ENCODE measurements at regions not wholly inside any gene's neighbourhood (a gene's known extent, or its start where the extent isn't known, plus 50 kb on each side); places are given as distances from the start of the nearest gene placed in this dataset.

GRCh38 chr3:189507856-189508255, 123.3 kb upstream of the TP63 start (continued):
- TF ChIP-seq USF1 (IDR thresholded peaks at IDR 0.05; ENCODE audit: borderline replicate concordance, extremely low read length, insufficient read depth, low read depth, low read length), result no peak
- no peak for TF ChIP-seq BHLHE40 (IDR thresholded peaks at IDR 0.05; ENCODE audit: borderline replicate concordance in 1 of 2, low read depth in 2 of 2, low read length in 1 of 2)
- TF ChIP-seq FOXM1 (IDR thresholded peaks at IDR 0.05; ENCODE audit: low read depth, low read length), result no peak
- peak; percentile 96 for TF ChIP-seq RUNX3 (IDR thresholded peaks at IDR 0.05; ENCODE audit: low read length)
- peak in 1 of 2 experiments; percentile 26; a peak in 1 of 4 replicates for TF ChIP-seq EP300 (IDR thresholded peaks at IDR 0.05; ENCODE audit: borderline replicate concordance in 1 of 2, control insufficient read depth in 1 of 2, low read depth in 2 of 2, low read length in 2 of 2)
- TF ChIP-seq MEF2B (IDR thresholded peaks at IDR 0.05; ENCODE audit: partially characterized antibody, poor library complexity, severe bottlenecking), result no peak
- TF ChIP-seq SPI1 (IDR thresholded peaks at IDR 0.05; ENCODE audit: borderline replicate concordance, insufficient read depth, low read depth, low read length), result 0 out of 2 replicates have a peak, but pooled peaks have one; percentile 7
- TF ChIP-seq ETV6 (conservative IDR thresholded peaks at IDR 0.05 in 1 of 2, IDR thresholded peaks at IDR 0.05 in 1 of 2; ENCODE audit: borderline replicate concordance in 1 of 2, low read depth in 1 of 2), result no peak
- TF ChIP-seq RFX5 (IDR thresholded peaks at IDR 0.05; ENCODE audit: low read depth, low read length), result no peak
- TF ChIP-seq IRF4 (IDR thresholded peaks at IDR 0.05; ENCODE audit: low read depth, low read length), result no peak
- no peak for TF ChIP-seq EGR1 (IDR thresholded peaks at IDR 0.05; ENCODE audit: borderline replicate concordance in 1 of 2, low read depth in 2 of 2, low read length in 2 of 2)
- TF ChIP-seq ZNF24 (IDR thresholded peaks at IDR 0.05), result no peak
- TF ChIP-seq MTA3 (IDR thresholded peaks at IDR 0.05; ENCODE audit: borderline replicate concordance, low read length), result peak; percentile 39; the same call in 1 of the 2 replicates
- no peak for TF ChIP-seq BACH1 (IDR thresholded peaks at IDR 0.05; ENCODE audit: borderline replicate concordance)
- TF ChIP-seq IRF3 (IDR thresholded peaks at IDR 0.05), result no peak
- TF ChIP-seq PKNOX1 (IDR thresholded peaks at IDR 0.05), result no peak
- TF ChIP-seq ZSCAN29 (IDR thresholded peaks at IDR 0.05), result no peak
- TF ChIP-seq MXI1 (IDR thresholded peaks at IDR 0.05; ENCODE audit: low read depth, low read length), result no peak
- TF ChIP-seq SP1 (IDR thresholded peaks at IDR 0.05; ENCODE audit: low read depth, low read length), result no peak
- no peak for TF ChIP-seq E4F1 (IDR thresholded peaks at IDR 0.05; ENCODE audit: borderline replicate concordance, partially characterized antibody)
- no peak for TF ChIP-seq PAX5 (IDR thresholded peaks at IDR 0.05; ENCODE audit: borderline replicate concordance, low read depth, low read length)
- no peak for TF ChIP-seq LARP7 (IDR thresholded peaks at IDR 0.05)
- no peak for TF ChIP-seq RCOR1 (conservative IDR thresholded peaks at IDR 0.05; ENCODE audit: low read depth, low read length)
- no peak for TF ChIP-seq FOS (IDR thresholded peaks at IDR 0.05; ENCODE audit: borderline replicate concordance, extremely low read depth, insufficient read length)
- no peak for TF ChIP-seq POLR2A (IDR thresholded peaks at IDR 0.05; ENCODE audit: low read depth, low read length)
- no peak for TF ChIP-seq CREM (IDR thresholded peaks at IDR 0.05; ENCODE audit: low read depth)
- peak; percentile 55 for TF ChIP-seq IKZF1 (conservative IDR thresholded peaks at IDR 0.05)
- TF ChIP-seq CREB1 (IDR thresholded peaks at IDR 0.05; ENCODE audit: low read depth), result no peak

Data from GM12878 (cell line).